Femur (tissue), 1 donor: ENCODE measurements at regions not wholly inside any gene's neighbourhood (a gene's known extent, or its start where the extent isn't known, plus 50 kb on each side); places are given as distances from the start of the nearest gene placed in this dataset.

Source experiments
- DNase-seq: peaks from one replicate; pipeline ENCODE4 v3.0.0-alpha.2; 2017

DNA sequence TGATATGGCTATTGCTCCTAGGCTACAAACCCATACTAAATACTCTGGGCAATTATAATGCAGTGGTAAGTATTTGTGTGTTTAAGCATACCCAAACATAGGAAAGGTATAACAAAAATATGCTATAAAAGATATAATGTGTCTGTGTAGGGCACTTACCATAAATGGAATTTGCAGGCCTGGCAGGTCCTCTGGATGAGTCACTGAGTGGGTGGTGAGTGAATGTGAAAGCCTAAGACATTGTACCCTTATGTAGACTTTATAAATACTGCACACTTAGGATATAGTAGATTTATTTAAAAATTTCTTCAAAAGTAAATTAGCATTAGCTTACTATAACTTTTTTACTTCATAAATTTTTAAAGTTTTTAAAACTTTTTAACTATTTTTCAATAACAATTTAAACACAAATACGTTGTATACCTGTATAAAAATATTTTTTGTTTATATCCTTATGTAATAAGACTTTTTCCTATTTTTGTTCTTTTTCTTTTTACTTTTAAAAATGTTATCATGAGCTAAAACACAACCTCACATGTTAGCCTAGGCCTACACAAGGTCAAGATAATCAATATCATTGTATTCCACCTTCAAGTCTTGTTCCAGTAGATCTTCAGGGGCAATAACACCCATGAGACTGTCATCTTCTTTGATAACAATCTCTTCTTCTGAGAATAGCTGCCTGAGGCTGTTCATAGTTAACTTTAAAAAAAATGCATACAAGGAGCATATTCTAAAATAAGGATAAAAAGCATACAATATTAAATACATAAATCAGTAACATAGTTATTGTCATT, 306.3 kb upstream of the RGS18 start:
- no peak for DNase-seq

- no peak for DNase-seq
Observed at GRCh38 chr1:191852907-191853306, 305.4 kb upstream of the RGS18 start.

DNA sequence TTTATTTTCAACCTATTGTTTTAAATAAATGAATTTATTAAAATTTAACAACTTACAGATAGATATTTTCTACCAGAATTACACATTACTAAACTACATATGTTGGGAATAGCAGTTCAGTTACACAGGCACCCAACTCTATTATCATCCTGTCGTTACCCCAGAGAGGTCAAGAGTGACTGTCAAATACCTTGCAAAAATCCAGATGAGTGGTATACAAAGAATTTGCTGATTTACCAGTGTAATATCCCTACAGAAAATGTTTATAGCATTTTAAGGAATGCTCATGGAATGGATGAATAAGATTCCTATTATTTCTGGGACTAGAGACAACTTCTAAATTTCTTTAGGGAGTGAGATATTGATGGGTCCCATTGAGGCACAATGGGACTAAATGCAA, 300.7 kb upstream of the RGS18 start:
- no peak for DNase-seq

DNA sequence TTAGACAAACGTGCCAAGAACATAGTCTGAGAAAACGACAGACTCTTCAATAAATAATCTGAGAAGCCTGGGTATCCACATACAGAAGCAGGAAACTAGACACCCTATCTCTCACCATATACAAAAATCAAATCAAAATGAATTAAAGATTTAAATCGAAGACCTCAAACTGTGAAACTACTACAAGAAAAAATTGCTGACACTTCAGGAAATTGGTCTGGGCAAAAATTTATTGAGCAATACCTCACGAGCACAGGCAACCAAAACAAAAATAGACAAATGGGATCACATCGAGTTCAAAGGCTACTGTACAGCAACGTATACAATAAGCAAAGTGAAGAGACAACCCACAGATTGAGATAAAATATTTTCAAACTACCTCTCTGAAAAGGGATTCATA, 292.8 kb upstream of the RGS18 start:
- DNase-seq, result no peak

- no peak for DNase-seq
Observed at GRCh38 chr1:191866155-191866554, 292.1 kb upstream of the RGS18 start.

GRCh38 chr1:191869790-191870312, 288.4 kb upstream of the RGS18 start:
- no peak for DNase-seq

DNA sequence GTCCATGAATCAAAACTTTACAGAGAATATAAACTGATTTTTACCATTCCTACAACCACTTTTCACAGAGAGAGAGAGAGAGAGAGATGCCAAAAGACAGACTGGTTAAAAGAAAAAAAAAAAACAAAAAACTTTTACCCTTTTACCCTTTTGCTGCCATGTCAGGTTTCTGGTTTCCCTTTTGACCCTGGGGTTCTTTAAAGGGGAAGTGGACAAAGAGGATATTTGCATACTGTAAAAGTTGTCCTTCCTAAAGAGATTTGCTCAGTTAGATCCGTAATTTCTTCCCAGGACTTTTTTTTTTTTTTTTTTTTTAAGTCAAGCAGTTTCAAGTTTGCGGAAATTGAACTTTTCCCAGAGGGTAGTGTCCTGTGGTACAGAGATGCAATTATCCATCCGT, 287.8 kb upstream of the RGS18 start:
- no peak for DNase-seq

DNA sequence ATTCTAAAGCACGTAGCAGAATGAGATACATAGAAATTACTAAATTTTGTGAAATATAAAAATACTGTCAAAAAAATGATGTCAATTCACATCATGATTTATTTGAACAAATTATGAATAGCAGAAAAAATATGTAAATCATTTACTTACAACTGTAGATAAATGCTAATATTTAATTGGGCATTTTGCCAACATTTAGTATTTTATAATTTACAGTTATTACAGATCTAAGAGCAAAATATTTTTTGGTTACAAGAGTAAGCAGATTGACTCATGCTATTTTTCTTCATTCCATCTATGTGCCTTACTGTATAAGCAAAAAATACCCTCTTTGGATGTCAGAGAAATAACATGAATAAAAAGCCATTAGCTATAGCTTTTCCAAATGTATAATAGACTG, 282.3 kb upstream of the RGS18 start:
- no peak for DNase-seq

GRCh38 chr1:191876631-191877030, 281.6 kb upstream of the RGS18 start:
- no peak for DNase-seq

- DNase-seq, result no peak
Observed at GRCh38 chr1:191882870-191883269, 275.4 kb upstream of the RGS18 start.

- no peak for DNase-seq
Observed at GRCh38 chr1:191886977-191887376, 271.3 kb upstream of the RGS18 start.

DNA sequence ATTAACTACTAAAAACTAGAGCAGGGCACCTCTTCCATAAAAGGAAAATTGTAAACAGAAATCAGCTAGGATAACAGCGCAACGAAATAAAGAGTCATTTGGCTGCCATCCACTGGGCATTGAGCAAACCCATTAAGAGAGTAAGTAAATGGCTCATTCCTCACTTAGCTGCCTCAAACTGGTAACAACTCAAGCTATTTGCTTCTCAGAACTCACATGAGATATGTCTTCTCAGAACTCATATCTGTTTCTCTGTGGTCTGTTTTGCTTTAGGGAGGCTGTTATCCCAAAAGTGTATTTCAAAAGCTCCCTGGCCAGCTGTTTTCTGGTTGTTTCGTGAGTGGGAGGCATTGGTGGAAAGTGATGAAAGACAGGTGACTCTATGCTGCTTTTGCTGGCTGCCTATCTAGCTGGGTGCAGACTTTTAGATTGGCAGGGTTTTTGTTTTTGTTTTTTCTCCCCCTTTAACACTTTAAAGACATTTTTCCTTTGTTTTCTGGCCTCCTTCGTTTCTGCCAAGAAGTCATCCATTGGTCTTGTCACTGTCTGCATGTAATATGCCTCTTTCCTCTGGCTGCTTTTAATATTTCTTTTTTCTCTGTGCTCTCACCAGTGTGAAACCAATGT, 269.2 kb upstream of the RGS18 start:
- no peak for DNase-seq

GRCh38 chr1:191889623-191890003, 268.6 kb upstream of the RGS18 start:
- DNase-seq, result no peak

DNA sequence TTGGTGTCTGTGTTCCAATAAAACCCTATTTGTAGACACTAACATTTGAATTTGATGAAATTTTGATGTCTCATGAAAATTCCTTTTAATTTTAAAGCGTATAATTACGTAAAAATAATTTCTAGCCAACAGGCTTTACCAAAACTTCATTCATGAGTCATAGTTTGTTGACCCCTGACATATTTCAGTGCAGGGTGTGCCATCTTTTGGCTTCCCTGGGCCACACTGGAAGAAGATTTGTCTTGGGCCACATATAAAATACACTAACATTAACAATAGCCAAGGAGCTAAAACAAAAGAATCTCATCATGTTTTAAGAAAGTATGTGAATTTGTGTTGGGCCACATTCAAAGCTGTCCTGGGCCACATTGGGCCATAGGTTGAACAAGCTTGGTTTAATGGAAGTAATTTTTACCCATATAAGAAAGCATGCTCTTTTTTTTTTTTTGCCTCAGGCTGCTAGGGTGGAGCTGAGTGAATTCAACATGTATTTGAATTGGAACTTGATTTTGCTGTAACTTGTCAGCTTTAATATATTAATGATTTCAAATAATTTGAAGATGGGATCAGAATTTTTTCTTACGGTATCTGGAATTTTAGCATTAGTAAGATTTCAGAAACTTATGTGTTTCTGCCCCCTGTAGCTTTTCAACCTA, 267.7 kb upstream of the RGS18 start:
- no peak for DNase-seq

DNA sequence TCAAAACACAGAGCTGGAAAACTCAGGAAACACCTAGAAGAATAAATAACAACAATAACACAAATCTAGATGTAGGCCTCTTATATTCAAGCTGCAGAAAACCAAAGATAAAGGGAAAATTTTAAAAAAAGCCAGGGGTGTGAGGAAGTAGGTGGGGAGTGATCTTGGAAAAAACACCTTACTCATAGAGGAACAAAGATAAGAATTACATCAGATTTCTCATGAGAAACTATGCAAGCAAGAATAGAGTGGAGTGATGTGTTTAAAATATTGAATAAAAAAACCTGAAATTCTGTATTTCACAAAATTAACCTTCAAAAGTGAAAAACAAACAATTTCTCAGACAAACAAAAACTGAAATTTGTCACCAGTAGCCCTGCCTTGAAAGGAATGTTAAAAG, 265.5 kb upstream of the RGS18 start:
- DNase-seq, result no peak

DNA sequence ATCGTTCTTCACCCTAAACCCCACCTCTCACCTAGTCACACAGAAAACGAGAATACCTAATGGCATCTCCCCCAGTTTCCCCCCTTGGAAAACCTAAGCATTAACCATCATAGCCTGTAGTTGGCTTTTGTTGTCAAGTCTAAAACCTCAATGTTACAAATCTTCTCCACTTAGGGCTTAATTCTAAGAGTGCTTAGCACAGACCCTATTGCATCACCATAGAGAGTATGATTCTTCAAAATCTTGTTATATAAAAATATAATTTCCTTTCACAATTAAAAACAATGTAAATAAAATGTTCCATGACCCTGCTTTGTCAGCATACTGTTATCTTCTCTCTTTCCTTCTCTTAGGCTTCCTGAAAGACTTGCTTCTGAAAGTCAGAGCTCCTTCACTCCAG, 263.2 kb upstream of the RGS18 start:
- no peak for DNase-seq

GRCh38 chr1:191895462-191896058, 262.7 kb upstream of the RGS18 start:
- no peak for DNase-seq

DNA sequence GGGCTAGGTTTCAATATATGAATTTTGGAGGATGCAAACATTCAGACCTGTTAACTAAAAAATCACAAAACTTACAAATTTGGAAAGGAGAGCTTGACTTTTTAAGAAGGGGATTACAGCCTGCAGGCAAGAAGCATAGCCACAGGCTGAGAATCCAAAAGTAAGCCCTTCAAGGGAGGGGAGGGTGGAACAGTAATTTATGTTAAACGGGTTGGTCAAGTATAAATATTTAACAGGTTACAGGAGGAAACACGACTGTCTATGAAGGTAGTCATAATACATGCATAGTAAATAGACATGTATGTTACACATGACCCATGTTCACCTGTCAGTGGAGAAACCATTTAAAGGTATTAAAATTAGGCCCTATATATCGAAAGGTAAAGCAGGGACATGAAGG, 261.1 kb upstream of the RGS18 start:
- no peak for DNase-seq

- DNase-seq, result no peak
Observed at GRCh38 chr1:191901651-191902050, 256.6 kb upstream of the RGS18 start.

DNA sequence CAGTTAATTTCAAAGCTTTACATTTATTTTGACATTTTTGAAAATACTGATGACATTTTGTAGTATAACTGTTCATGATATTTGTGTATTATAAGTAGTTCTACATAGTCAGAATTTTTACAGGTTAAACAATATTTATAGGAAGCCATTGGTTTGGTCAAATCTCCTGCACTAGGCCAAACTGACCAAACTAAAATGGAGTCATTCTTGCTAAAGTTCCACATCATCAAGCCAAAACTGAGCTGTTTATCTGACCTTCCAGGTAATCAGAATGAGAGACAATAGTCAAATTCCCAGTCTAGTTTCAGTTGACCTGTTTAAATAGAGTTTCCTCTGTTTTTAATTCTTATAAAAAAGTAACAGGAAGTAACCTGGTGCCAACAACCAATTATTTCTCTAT, 253.3 kb upstream of the RGS18 start:
- DNase-seq, result no peak

DNA sequence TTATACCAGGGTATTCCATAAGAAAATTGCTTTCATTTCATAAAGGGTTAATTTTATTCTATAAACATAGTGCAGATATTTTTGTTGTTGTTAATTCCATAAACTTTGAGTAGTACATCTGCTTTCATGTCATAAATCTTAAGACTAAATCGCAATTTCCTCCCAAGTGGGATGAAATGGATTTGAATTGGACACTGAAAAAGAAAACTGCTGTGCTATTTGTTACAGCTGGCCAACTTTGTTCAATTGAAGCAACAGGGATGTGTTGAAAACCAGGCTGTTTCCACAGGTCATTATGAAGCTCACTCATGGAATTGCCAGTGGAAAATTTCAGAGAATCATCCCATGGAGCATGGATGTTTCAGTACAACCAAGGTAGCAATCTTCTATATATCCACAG, 252.5 kb upstream of the RGS18 start:
- DNase-seq, result no peak

GRCh38 chr1:191907121-191907520, 251.1 kb upstream of the RGS18 start:
- DNase-seq, result no peak

DNA sequence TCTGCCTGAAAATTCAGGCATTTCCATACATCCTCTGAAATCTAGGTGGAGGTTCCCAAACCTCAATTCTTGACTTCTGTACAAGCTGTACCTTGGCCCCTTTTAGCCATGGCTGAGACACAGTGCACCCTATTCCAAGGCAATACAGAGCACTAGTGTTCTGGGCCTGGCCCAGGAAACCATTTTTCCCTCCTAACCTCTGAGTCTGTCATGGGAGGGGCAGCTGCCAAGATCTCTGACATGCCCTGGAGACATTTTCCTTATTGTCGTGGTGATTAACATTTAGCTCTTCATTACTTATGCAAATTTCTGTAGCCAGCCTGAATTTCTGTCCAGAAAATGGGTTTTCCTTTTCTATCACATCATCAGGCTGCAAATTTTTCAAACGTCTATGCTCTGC, 248.0 kb upstream of the RGS18 start:
- DNase-seq, result no peak

GRCh38 chr1:191912517-191912916, 245.7 kb upstream of the RGS18 start:
- no peak for DNase-seq
